Lung (tissue), 11 donors: ENCODE measurements at regions not wholly inside any gene's neighbourhood (a gene's known extent, or its start where the extent isn't known, plus 50 kb on each side); places are given as distances from the start of the nearest gene placed in this dataset.
A peak's percentile ranks its signal among the peaks of the same experiment; 100 is the strongest.

Source experiments
- ATAC-seq: fragments of 200-7000 bp; cut with Tn5 transposase; one replicate; pipeline ENCODE4 v1.9.1; 2020; ENCODE audit warnings: moderate number of reproducible peaks; ENCODE audit not compliant: insufficient read depth, low FRiP score
- DNase-seq, 3 donors: peaks; one replicate each; pipeline ENCODE4 v3.0.0-alpha.2; 2013 to 2017
- H3K27ac ChIP-seq, 2 donors: one replicate each; pipeline ENCODE4 v1.5.1; 2013; ENCODE audit warnings: mild to moderate bottlenecking in 2 of 2, moderate library complexity in 2 of 2, control low read depth in 1 of 2, inconsistent platforms in 1 of 2, low read depth in 1 of 2, low read length in 1 of 2
- H3K27me3 ChIP-seq, 3 donors: one replicate each; pipeline ENCODE4 v1.5.1; 2013; ENCODE audit warnings: low read length in 2 of 3; ENCODE audit not compliant: control insufficient read depth in 3 of 3, insufficient read depth in 3 of 3
- H3K36me3 ChIP-seq, 4 donors: one replicate each; pipeline ENCODE4 v1.5.1; 2013; ENCODE audit warnings: low read length in 4 of 4, mild to moderate bottlenecking in 1 of 4, moderate library complexity in 1 of 4; ENCODE audit not compliant: control insufficient read depth in 4 of 4, insufficient read depth in 4 of 4
- H3K4me1 ChIP-seq, 5 donors: one replicate each; pipeline ENCODE4 v1.5.1; 2013; ENCODE audit warnings: low read length in 5 of 5, mild to moderate bottlenecking in 2 of 5, moderate library complexity in 1 of 5; ENCODE audit not compliant: control insufficient read depth in 5 of 5, insufficient read depth in 5 of 5
- H3K4me3 ChIP-seq: one replicate; pipeline ENCODE4 v1.5.1; 2013; ENCODE audit warnings: mild to moderate bottlenecking, control low read depth, moderate library complexity
- H3K9ac ChIP-seq, 2 donors: one replicate each; pipeline ENCODE4 v1.5.1; 2013; ENCODE audit warnings: low read length in 2 of 2, control low read depth in 1 of 2; ENCODE audit not compliant: insufficient read depth in 1 of 2
- H3K9me3 ChIP-seq, 4 donors: one replicate each; pipeline ENCODE4 v1.5.1; 2013; ENCODE audit warnings: low read length in 3 of 4, mild to moderate bottlenecking in 1 of 4, moderate library complexity in 1 of 4; ENCODE audit not compliant: control insufficient read depth in 4 of 4, insufficient read depth in 3 of 4
- CTCF ChIP-seq: IDR thresholded peaks from 2 replicates; pipeline ENCODE4 v1.5.1; 2012; ENCODE audit warnings: mild to moderate bottlenecking; ENCODE audit errors: control extremely low read depth, extremely low read depth
- WGBS, 2 donors: extraction: QIAGEN DNeasy Blood & Tissue Kit; methylation state at CpG; one replicate each; pipeline ENCODE4 v1.1.7; 2013; 5-methylcytosine and 5-hydroxymethylcytosine counted together
- donor health status: control.
- donor health status: control.
- donor health status: Bipolar disorder and iron deficiency.
- donor health status: healthy.
- donor health status: DM: yes; HTN: yes; CAD: no.

GRCh38 chr10:10038348-10038747 is 979.3 kb upstream of the CELF2 start:
- no peak overlapping the region for H3K4me3 ChIP-seq
- no peak overlapping the region for H3K9ac ChIP-seq
- ATAC-seq (no peak), DNase-seq (peak in 2 of 3 donors; percentile 51 to 58)
- no peak overlapping the region for H3K27ac ChIP-seq
- H3K27me3 ChIP-seq, result no peaks in the 10 kb centered on the region
- H3K9me3 ChIP-seq, result no peaks in the 10 kb centered on the region
- TF ChIP-seq CTCF, result no peak
- peaks cover 0 to 8% (median 0%) of the 10 kb centered on the region in 5 donors for H3K4me1 ChIP-seq
- no peaks in the 10 kb centered on the region for H3K36me3 ChIP-seq

- ATAC-seq, result no peak
- Histone ChIP-seq H3K27me3 (no peaks in the 10 kb centered on the region), H3K36me3 (no peaks in the 10 kb centered on the region), H3K4me3 (no peak overlapping the region), H3K27ac (no peak overlapping the region), H3K9me3 (no peaks in the 10 kb centered on the region), H3K4me1 (peaks cover 0 to 8% (median 0%) of the 10 kb centered on the region in 5 donors), H3K9ac (no peak overlapping the region)
- 72 to 82% methylated on average over 2 of the region's 2 CpGs for WGBS, 2 donors
- DNase-seq, result no peak
- no peak for TF ChIP-seq CTCF
These were observed 978.1 kb upstream of the CELF2 start for GRCh38 chr10:10039595-10039994.

GRCh38 chr10:10043083-10043482 is 974.6 kb upstream of the CELF2 start:
- Histone ChIP-seq H3K27me3 (no peaks in the 10 kb centered on the region), H3K4me3 (no peak overlapping the region), H3K36me3 (no peaks in the 10 kb centered on the region), H3K4me1 (peaks cover 0 to 10% (median 0%) of the 10 kb centered on the region in 5 donors), H3K9ac (no peak overlapping the region), H3K9me3 (no peaks in the 10 kb centered on the region), H3K27ac (no peak overlapping the region)
- WGBS, 2 donors, result 0% methylated on average over 1 of the region's 1 CpG
- no peak for ATAC-seq
- no peak for DNase-seq
- no peak for TF ChIP-seq CTCF
